H1 (cell line): ENCODE measurements at regions not wholly inside any gene's neighbourhood (a gene's known extent, or its start where the extent isn't known, plus 50 kb on each side); places are given as distances from the start of the nearest gene placed in this dataset.

Experiments
- CTCF ChIA-PET: fragments of 300-600 bp; sonication (Branson Sonifier 250); formaldehyde crosslinking; loops from one replicate; lab custom pipeline; 2021; ENCODE audit not compliant: partially characterized antibody; lab: Charles Lee
- POLR2A ChIA-PET: fragments of 300-600 bp; sonication (Branson Sonifier 250); formaldehyde crosslinking; loops from one replicate; lab custom pipeline; 2021; ENCODE audit warnings: inconsistent platforms; ENCODE audit not compliant: partially characterized antibody; lab: Charles Lee
- DNase-seq, 2 experiments: peaks; one replicate each; pipeline versions ENCODE4 v3.0.0 to v3.0.0-alpha.2; 2010 to 2022; ENCODE audit warnings: low spot score in 2 of 2, low read depth in 1 of 2, mixed read lengths in 1 of 2
- FAIRE-seq: peaks from 2 replicates; lab custom pipeline; 2011; peaks lifted over from hg19 to GRCh38; lab: Jason Lieb, UNC
- H2AFZ ChIP-seq: 2 replicates; pipeline ENCODE4 v1.8.1; 2012; ENCODE audit warnings: low read length, inconsistent platforms
- H2AK5ac ChIP-seq: 2 replicates; pipeline ENCODE4 v1.6.1; 2013; ENCODE audit warnings: low read depth, low read length
- H2BK120ac ChIP-seq: replicated peaks from 2 replicates; pipeline ENCODE3; 2013; ENCODE audit warnings: low read depth, low read length, inconsistent platforms
- H2BK12ac ChIP-seq: 2 replicates; pipeline ENCODE4 v1.6.1; 2013; ENCODE audit warnings: low read depth, low read length
- H2BK15ac ChIP-seq: 2 replicates; pipeline ENCODE4 v1.6.1; 2013; ENCODE audit warnings: low read length
- H2BK20ac ChIP-seq: 2 replicates; pipeline ENCODE4 v1.6.1; 2013; ENCODE audit warnings: low read length
- H2BK5ac ChIP-seq: 2 replicates; pipeline ENCODE4 v1.6.1; 2013; ENCODE audit warnings: low read depth, low read length
- H3K14ac ChIP-seq: 2 replicates; pipeline ENCODE4 v1.6.1; 2013; ENCODE audit warnings: inconsistent platforms; ENCODE audit not compliant: insufficient read length
- H3K18ac ChIP-seq: 2 replicates; pipeline ENCODE4 v1.6.1; 2013; ENCODE audit warnings: low read length; ENCODE audit errors: extremely low read depth
- H3K23ac ChIP-seq: 2 replicates; pipeline ENCODE4 v1.6.1; 2013; ENCODE audit warnings: inconsistent platforms; ENCODE audit not compliant: insufficient read length
- H3K23me2 ChIP-seq: 2 replicates; pipeline ENCODE4 v1.6.1; 2013; ENCODE audit warnings: low read depth, low read length
- H3K27ac ChIP-seq: 2 replicates; pipeline ENCODE4 v1.6.1; 2011; ENCODE audit warnings: low read depth, low read length, inconsistent platforms
- H3K27me3 ChIP-seq, 4 experiments: replicated peaks in 1 of 4; 1 replicate in 1 of 4; 2 replicates in 3 of 4; pipeline versions ENCODE4 v1.6.1 to v1.8.1; 2011 to 2013; ENCODE audit warnings: low read length in 3 of 4, mild to moderate bottlenecking in 3 of 4, inconsistent platforms in 2 of 4, mixed read lengths in 2 of 4, moderate library complexity in 1 of 4; ENCODE audit not compliant: control insufficient read depth in 3 of 4, insufficient read depth in 3 of 4; ENCODE audit errors: extremely low read depth in 1 of 4
- H3K36me3 ChIP-seq, 4 experiments: 2 replicates each; pipeline versions ENCODE4 v1.6.1 to v1.8.1; 2011 to 2013; ENCODE audit warnings: mild to moderate bottlenecking in 4 of 4, low read length in 3 of 4, moderate library complexity in 2 of 4, control low read depth in 1 of 4, inconsistent platforms in 1 of 4; ENCODE audit not compliant: insufficient read depth in 4 of 4, control insufficient read depth in 2 of 4
- H3K4ac ChIP-seq: replicated peaks from 2 replicates; pipeline ENCODE3; 2013; ENCODE audit warnings: low read length, low read depth, mixed read lengths, inconsistent platforms; ENCODE audit not compliant: insufficient read length
- H3K4me1 ChIP-seq, 4 experiments: replicated peaks in 1 of 4; 1 replicate in 1 of 4; 2 replicates in 3 of 4; pipeline versions ENCODE4 v1.6.1 to v1.8.1; 2011 to 2013; ENCODE audit warnings: low read length in 3 of 4, inconsistent platforms in 2 of 4, mixed read lengths in 1 of 4; ENCODE audit not compliant: insufficient read depth in 4 of 4, control insufficient read depth in 3 of 4
- H3K4me2 ChIP-seq, 2 experiments: 2 replicates each; pipeline versions ENCODE4 v1.6.1 to v1.8.1; 2011 to 2013; ENCODE audit warnings: low read depth in 2 of 2, low read length in 2 of 2, control low read depth in 1 of 2, inconsistent platforms in 1 of 2, mild to moderate bottlenecking in 1 of 2; ENCODE audit not compliant: insufficient read depth in 1 of 2
- H3K4me3 ChIP-seq, 4 experiments: fragments of 200-600, 300-600 bp in 1 of 4; sonication (generic), shearing (Covaris generic), sonication (Bioruptor Twin) in 1 of 4; 2 replicates each; pipeline versions ENCODE4 v1.5.1 to v1.8.1; 2011 to 2016; ENCODE audit warnings: low read length in 4 of 4, low read depth in 3 of 4, control low read depth in 2 of 4, inconsistent platforms in 2 of 4, mild to moderate bottlenecking in 2 of 4, mixed read lengths in 1 of 4, moderate library complexity in 1 of 4; ENCODE audit not compliant: insufficient read depth in 2 of 4; ENCODE audit errors: extremely low read depth in 1 of 4
- H3K56ac ChIP-seq: replicated peaks from 2 replicates; pipeline ENCODE3; 2013; ENCODE audit warnings: low read depth, mild to moderate bottlenecking, mixed read lengths, low read length, inconsistent platforms; ENCODE audit not compliant: insufficient read length
- H3K79me1 ChIP-seq: 2 replicates; pipeline ENCODE4 v1.6.1; 2013; ENCODE audit warnings: low read depth, low read length, control low read depth
- H3K79me2 ChIP-seq, 2 experiments: 2 replicates each; pipeline versions ENCODE4 v1.6.1 to v1.8.1; 2012 to 2013; ENCODE audit warnings: low read length in 2 of 2, mild to moderate bottlenecking in 2 of 2, inconsistent platforms in 1 of 2; ENCODE audit not compliant: insufficient read depth in 2 of 2, control insufficient read depth in 1 of 2
- H3K9ac ChIP-seq, 4 experiments: replicated peaks in 1 of 4; 1 replicate in 1 of 4; 2 replicates in 3 of 4; pipeline versions ENCODE4 v1.6.1 to v1.8.1; 2011 to 2013; ENCODE audit warnings: low read depth in 3 of 4, low read length in 3 of 4, control low read depth in 2 of 4, mild to moderate bottlenecking in 2 of 4, moderate library complexity in 2 of 4, inconsistent platforms in 1 of 4; ENCODE audit errors: extremely low read depth in 1 of 4
- H3K9me3 ChIP-seq, 2 experiments: 2 replicates each; pipeline versions ENCODE4 v1.6.1 to v1.8.1; 2012 to 2013; ENCODE audit warnings: mild to moderate bottlenecking in 2 of 2, moderate library complexity in 2 of 2, control low read depth in 1 of 2, inconsistent platforms in 1 of 2, low read depth in 1 of 2, low read length in 1 of 2, mixed read lengths in 1 of 2; ENCODE audit not compliant: insufficient read depth in 2 of 2
- H4K20me1 ChIP-seq, 2 experiments: replicated peaks in 1 of 2; 2 replicates each; pipeline versions ENCODE3 to v1.8.1; 2011 to 2013; ENCODE audit warnings: inconsistent platforms in 2 of 2, low read length in 2 of 2, mild to moderate bottlenecking in 1 of 2; ENCODE audit not compliant: insufficient read depth in 2 of 2, control insufficient read depth in 1 of 2
- H4K5ac ChIP-seq: 2 replicates; pipeline ENCODE4 v1.6.1; 2013; ENCODE audit warnings: low read length, low read depth, mixed read lengths, inconsistent platforms; ENCODE audit not compliant: insufficient read length
- H4K8ac ChIP-seq: 2 replicates; pipeline ENCODE4 v1.8.0; 2013; ENCODE audit warnings: mild to moderate bottlenecking, moderate library complexity, low read length, inconsistent platforms; ENCODE audit not compliant: insufficient read depth; ENCODE audit errors: extremely low read depth
- H4K91ac ChIP-seq: replicated peaks from 2 replicates; pipeline ENCODE3; 2013; ENCODE audit warnings: low read length, mixed read lengths, inconsistent platforms; ENCODE audit not compliant: insufficient read length
- BACH1 ChIP-seq: IDR thresholded peaks from 2 replicates; pipeline ENCODE4 v1.6.1; 2012; ENCODE audit warnings: low read length, improper control_type of control experiment
- BRCA1 ChIP-seq: IDR thresholded peaks from 2 replicates; pipeline ENCODE4 v1.6.1; 2012; ENCODE audit warnings: low read depth, low read length, improper control_type of control experiment
- CTBP2 ChIP-seq: IDR thresholded peaks from 2 replicates; pipeline ENCODE4 v1.7.0; 2011; ENCODE audit warnings: borderline replicate concordance, mild to moderate bottlenecking, moderate library complexity, mixed read lengths, low read length; ENCODE audit not compliant: insufficient read depth, insufficient read length
- GABPA ChIP-seq: IDR thresholded peaks from 2 replicates; pipeline ENCODE4 v1.6.1; 2011; ENCODE audit warnings: mild to moderate bottlenecking, low read length, moderate library complexity, borderline replicate concordance; ENCODE audit not compliant: insufficient read depth
- KDM4A ChIP-seq: IDR thresholded peaks from one replicate; pipeline ENCODE4 v1.7.1; 2012; ENCODE audit warnings: low read depth, mild to moderate bottlenecking, moderate library complexity, low read length, inconsistent platforms; ENCODE audit not compliant: severe bottlenecking
- MAX ChIP-seq: IDR thresholded peaks from 2 replicates; pipeline ENCODE4 v1.6.1; 2012; ENCODE audit warnings: inconsistent platforms
- NRF1 ChIP-seq: IDR thresholded peaks from 2 replicates; pipeline ENCODE4 v1.6.1; 2011; ENCODE audit warnings: mild to moderate bottlenecking, low read depth, low read length, improper control_type of control experiment
- PHF8 ChIP-seq: fragments of 200-600 bp; sonication (generic); conservative IDR thresholded peaks from 2 replicates; pipeline ENCODE4 v1.7.1; 2012; ENCODE audit warnings: low read depth, mild to moderate bottlenecking, inconsistent platforms, low read length, moderate library complexity
- RBBP5 ChIP-seq: IDR thresholded peaks from 2 replicates; pipeline ENCODE4 v1.7.1; 2012; ENCODE audit warnings: low read depth, mild to moderate bottlenecking, inconsistent platforms, low read length, moderate library complexity, borderline replicate concordance
- RNF2 ChIP-seq: fragments of 200-900, 300-1000 bp; sonication (generic); IDR thresholded peaks from 2 replicates; pipeline ENCODE4 v1.7.1; 2016; ENCODE audit warnings: borderline replicate concordance, low read depth, mild to moderate bottlenecking, antibody characterized with exemption, low read length; ENCODE audit not compliant: poor library complexity, severe bottlenecking; ENCODE audit errors: missing control alignments
- SIRT6 ChIP-seq: IDR thresholded peaks from one replicate; pipeline ENCODE4 v1.7.1; 2012; ENCODE audit warnings: low read length, inconsistent platforms
- SP1 ChIP-seq: IDR thresholded peaks from 2 replicates; pipeline ENCODE4 v1.6.1; 2011; ENCODE audit warnings: low read depth, low read length
- SP2 ChIP-seq: IDR thresholded peaks from 2 replicates; pipeline ENCODE4 v1.6.1; 2012; ENCODE audit warnings: mild to moderate bottlenecking, low read length, inconsistent platforms
- TBP ChIP-seq: IDR thresholded peaks from 2 replicates; pipeline ENCODE4 v1.6.1; 2011; ENCODE audit warnings: low read depth, low read length, improper control_type of control experiment
- ZNF274 ChIP-seq: IDR thresholded peaks from 2 replicates; pipeline ENCODE4 v1.7.0; 2012; ENCODE audit warnings: low read length, borderline replicate concordance; ENCODE audit errors: extremely low read depth
- WGBS, 2 experiments: shearing (Covaris generic) in 1 of 2; methylation state at CpG; one replicate each; pipeline versions ENCODE4 v1.1.6 to v1.1.7; 2013 to 2015; ENCODE audit warnings: low lambda C conversion rate in 2 of 2, mixed read lengths in 2 of 2, inconsistent platforms in 1 of 2, low coverage in 1 of 2, missing lambda C conversion rate in 1 of 2; ENCODE audit not compliant: insufficient replicate concordance in 2 of 2, insufficient coverage in 1 of 2, insufficient read length in 1 of 2; ENCODE audit errors: extremely low coverage in 1 of 2, missing lambda C conversion rate in 1 of 2; 5-methylcytosine and 5-hydroxymethylcytosine counted together

GRCh38 chr5:93055971-93056370 lies 525.0 kb downstream of the NR2F1-AS1 start:
- Histone ChIP-seq H2AFZ (no peak overlapping the region), H4K8ac (no peak overlapping the region), H3K27ac (no peak overlapping the region), H4K20me1 (no peaks in the 10 kb centered on the region), H4K91ac (no peak overlapping the region), H3K56ac (no peak overlapping the region), H3K36me3 (no peaks in the 10 kb centered on the region), H3K4me2 (no peak overlapping the region), H2BK120ac (no peak overlapping the region), H3K79me1 (no peaks in the 10 kb centered on the region), H2AK5ac (no peak overlapping the region), H3K14ac (no peak overlapping the region), H2BK5ac (no peak overlapping the region; the same call in 1 of the 2 replicates), H3K4me3 (no peak overlapping the region), H3K79me2 (no peaks in the 10 kb centered on the region), H3K4me1 (peaks cover 0 to 4% (median 2%) of the 10 kb centered on the region in 4 experiments; a peak in 3 of 7 replicates), H2BK12ac (no peak overlapping the region), H3K18ac (no peak overlapping the region), H3K23me2 (no peaks in the 10 kb centered on the region), H3K9me3 (peaks cover 5 to 7% of the 10 kb centered on the region in 2 experiments; a peak in 3 of 4 replicates), H2BK15ac (no peak overlapping the region), H3K9ac (no peak overlapping the region), H3K4ac (no peak overlapping the region), H4K5ac (no peak overlapping the region), H2BK20ac (no peak overlapping the region), H3K23ac (no peak overlapping the region), H3K27me3 (no peaks in the 10 kb centered on the region)
- ChIA-PET POLR2A (no interaction called here), CTCF (no interaction called here)
- DNase-seq: no peak
- FAIRE-seq: no peak
- WGBS, 2 experiments: 85% methylated on average over 3 of the region's 3 CpGs; no CpG with 5 or more reads in 1 of the 2 experiments
- no peak for TF ChIP-seq SIRT6
- no peak for TF ChIP-seq GABPA
- TF ChIP-seq TBP: no peak
- no peak for TF ChIP-seq SP2
- no peak for TF ChIP-seq KDM4A
- TF ChIP-seq SP1: no peak
- TF ChIP-seq CTBP2: no peak
- no peak for TF ChIP-seq BACH1
- TF ChIP-seq RBBP5: no peak
- TF ChIP-seq NRF1: no peak
- TF ChIP-seq PHF8: no peak
- TF ChIP-seq MAX: no peak
- no peak for TF ChIP-seq BRCA1
- no peak for TF ChIP-seq RNF2
- TF ChIP-seq ZNF274: no peak
